Breast epithelium (tissue), 4 donors: ENCODE measurements at regions not wholly inside any gene's neighbourhood (a gene's known extent, or its start where the extent isn't known, plus 50 kb on each side); places are given as distances from the start of the nearest gene placed in this dataset.
A peak's percentile ranks its signal among the peaks of the same experiment; 100 is the strongest.

Source experiments
- DNase-seq, 2 donors: peaks; one replicate each; pipeline ENCODE4 v3.0.0-alpha.2; 2019; ENCODE audit warnings: low spot score in 2 of 2
- H3K27ac ChIP-seq, 2 donors: fragments of 200-600 bp; sonication (generic) in 1 of 2; one replicate each; pipeline ENCODE4 v1.5.1; 2016 to 2019; ENCODE audit warnings: mild to moderate bottlenecking in 1 of 2
- H3K27me3 ChIP-seq, 2 donors: fragments of 200-600 bp; sonication (generic) in 1 of 2; one replicate each; pipeline versions ENCODE4 v1.5.1 to v1.6.0; 2017 to 2019; ENCODE audit warnings: control low read depth in 1 of 2, mild to moderate bottlenecking in 1 of 2
- H3K36me3 ChIP-seq: fragments of 200-600 bp; one replicate; pipeline ENCODE4 v1.5.1; 2019
- H3K4me1 ChIP-seq, 2 donors: fragments of 200-600 bp; sonication (generic); one replicate each; pipeline ENCODE4 v1.5.1; 2016 to 2019; ENCODE audit warnings: control low read depth in 1 of 2
- H3K4me3 ChIP-seq, 3 donors: fragments of 200-600 bp; sonication (generic); 1 replicate in 2 of 3; 2 replicates in 1 of 3; pipeline ENCODE4 v1.5.1; 2016 to 2019; ENCODE audit warnings: mild to moderate bottlenecking in 3 of 3, moderate library complexity in 2 of 3
- H3K9me3 ChIP-seq, 2 donors: fragments of 200-600 bp; sonication (generic) in 1 of 2; one replicate each; pipeline ENCODE4 v1.5.1; 2016 to 2019; ENCODE audit warnings: control low read depth in 1 of 2
- POLR2A ChIP-seq: fragments of 450-650 bp; IDR thresholded peaks from one replicate; pipeline ENCODE4 v1.6.1; 2016; ENCODE audit warnings: antibody characterized with exemption, mild to moderate bottlenecking, moderate library complexity
- POLR2AphosphoS5 ChIP-seq, 3 donors: sonication (generic); formaldehyde crosslinking; IDR thresholded peaks; one replicate each; pipeline ENCODE4 v1.6.1; 2017; ENCODE audit warnings: antibody characterized with exemption in 3 of 3
- intact Hi-C: fragments of 100-400 bp; cut with DNase I; formaldehyde crosslinking; loops from one replicate; pipeline ENCODE4 v1.15.1; 2023; ENCODE audit warnings: low total_unique reads
- TF ChIP-seq, protein P1 (sequence below), 3 donors: fragments of 450-650 bp; IDR thresholded peaks; one replicate each; pipeline ENCODE4 v1.5.1; 2016 to 2017; ENCODE audit warnings: antibody characterized with exemption in 3 of 3, mild to moderate bottlenecking in 3 of 3, moderate library complexity in 3 of 3

DNA sequence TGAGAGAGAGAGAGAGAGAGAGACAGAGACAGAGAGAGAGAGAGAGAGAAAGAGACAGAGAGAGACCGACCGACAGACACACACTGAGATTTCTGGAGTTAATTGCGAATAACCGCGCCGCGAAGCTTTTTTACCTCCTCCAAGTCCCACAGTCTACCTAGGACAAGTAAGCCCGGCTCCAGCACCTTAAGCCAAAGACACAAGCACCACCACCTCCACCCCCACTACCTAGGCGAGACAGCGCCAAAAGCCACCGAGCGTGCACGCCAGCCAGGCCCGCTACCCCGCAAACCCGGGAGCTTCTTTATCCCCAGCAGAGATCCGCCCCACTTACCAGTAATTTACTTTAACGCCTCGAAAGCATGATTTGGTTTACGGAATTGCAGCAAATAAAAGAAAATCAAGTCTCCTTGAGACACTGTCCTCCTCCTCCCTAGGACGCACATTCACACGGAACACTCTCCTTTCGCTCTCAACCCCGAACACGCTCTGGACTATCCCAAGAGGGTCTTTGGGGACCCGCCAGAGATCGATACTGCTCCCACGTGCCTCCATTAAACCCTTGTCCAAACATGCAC, 649.6 kb upstream of the DIPK2B start:
- Histone ChIP-seq H3K9me3 (no peaks in the 10 kb centered on the region), H3K4me3 (peak overlapping the region; percentile 48 to 71 (median 63)), H3K4me1 (no peaks in the 10 kb centered on the region), H3K36me3 (no peaks in the 10 kb centered on the region), H3K27me3 (peaks cover 0 to 48% of the 10 kb centered on the region in 2 donors), H3K27ac (peak overlapping the region; percentile 42 to 57)
- DNase-seq, result no peak
- TF ChIP-seq, protein P1, sequence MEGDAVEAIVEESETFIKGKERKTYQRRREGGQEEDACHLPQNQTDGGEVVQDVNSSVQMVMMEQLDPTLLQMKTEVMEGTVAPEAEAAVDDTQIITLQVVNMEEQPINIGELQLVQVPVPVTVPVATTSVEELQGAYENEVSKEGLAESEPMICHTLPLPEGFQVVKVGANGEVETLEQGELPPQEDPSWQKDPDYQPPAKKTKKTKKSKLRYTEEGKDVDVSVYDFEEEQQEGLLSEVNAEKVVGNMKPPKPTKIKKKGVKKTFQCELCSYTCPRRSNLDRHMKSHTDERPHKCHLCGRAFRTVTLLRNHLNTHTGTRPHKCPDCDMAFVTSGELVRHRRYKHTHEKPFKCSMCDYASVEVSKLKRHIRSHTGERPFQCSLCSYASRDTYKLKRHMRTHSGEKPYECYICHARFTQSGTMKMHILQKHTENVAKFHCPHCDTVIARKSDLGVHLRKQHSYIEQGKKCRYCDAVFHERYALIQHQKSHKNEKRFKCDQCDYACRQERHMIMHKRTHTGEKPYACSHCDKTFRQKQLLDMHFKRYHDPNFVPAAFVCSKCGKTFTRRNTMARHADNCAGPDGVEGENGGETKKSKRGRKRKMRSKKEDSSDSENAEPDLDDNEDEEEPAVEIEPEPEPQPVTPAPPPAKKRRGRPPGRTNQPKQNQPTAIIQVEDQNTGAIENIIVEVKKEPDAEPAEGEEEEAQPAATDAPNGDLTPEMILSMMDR (IDR thresholded peaks at IDR 0.05), result no peak
- TF ChIP-seq POLR2A (no peak), POLR2AphosphoS5 (IDR thresholded peaks at IDR 0.05) (no peak)
- intact Hi-C loops, result no loop called here

DNA sequence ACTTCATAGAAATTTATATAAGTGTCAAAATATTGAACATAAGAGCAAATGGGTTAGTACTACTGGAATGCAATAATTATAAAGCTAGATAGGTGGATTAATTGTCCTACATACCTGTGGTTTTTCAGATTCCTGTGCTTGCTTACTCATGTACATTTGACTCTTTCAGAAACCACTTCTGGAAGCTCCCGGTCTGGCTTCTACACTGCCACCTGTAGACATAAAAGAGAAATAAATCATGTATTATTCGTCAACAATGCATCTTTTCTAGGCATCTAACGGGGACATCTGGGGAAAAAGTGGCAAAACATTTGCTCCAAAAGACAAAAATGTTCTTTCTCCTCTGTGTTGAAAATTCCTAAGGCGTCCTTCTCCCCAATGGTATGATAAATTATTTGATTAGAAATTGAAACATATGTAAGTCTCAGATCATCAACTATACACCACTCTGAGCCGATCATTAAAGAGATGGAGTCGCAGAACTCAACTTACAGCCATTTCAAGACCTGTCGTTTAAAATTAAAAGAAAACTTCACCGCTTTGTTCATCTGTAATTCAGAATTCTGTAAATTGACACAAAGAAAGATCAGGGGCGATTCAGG, 648.7 kb upstream of the DIPK2B start:
- no peak for DNase-seq

DNA sequence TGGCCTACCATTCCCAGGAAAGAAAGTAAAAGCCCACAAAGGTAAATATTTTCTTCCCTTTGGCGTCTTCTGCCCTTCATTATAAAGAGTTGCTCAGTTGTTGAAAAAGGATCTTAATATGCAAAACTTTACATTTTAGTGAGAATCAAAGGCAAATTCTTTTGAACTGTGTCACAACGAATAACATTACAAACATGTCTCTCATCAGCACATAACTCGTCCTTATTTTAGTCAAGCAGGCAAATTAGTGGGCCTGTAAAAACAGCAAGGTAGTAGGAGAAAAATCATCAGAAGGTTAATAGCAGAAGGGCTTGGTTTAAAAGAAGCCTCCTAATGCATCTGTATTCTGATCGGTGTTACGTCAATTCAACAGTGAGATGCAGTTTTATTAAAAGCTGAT, 647.3 kb upstream of the DIPK2B start:
- Histone ChIP-seq H3K36me3 (no peaks in the 10 kb centered on the region), H3K9me3 (no peaks in the 10 kb centered on the region), H3K4me3 (no peak overlapping the region), H3K4me1 (no peaks in the 10 kb centered on the region), H3K27ac (no peak overlapping the region), H3K27me3 (peaks cover 0 to 30% of the 10 kb centered on the region in 2 donors)
- DNase-seq, result no peak
- TF ChIP-seq POLR2AphosphoS5 (IDR thresholded peaks at IDR 0.05), result no peak
- TF ChIP-seq, protein P1 (IDR thresholded peaks at IDR 0.05), result no peak
- TF ChIP-seq POLR2A, result no peak
- intact Hi-C loops, result no loop called here

More for the DNA sequence above, 648.7 kb upstream of the DIPK2B start:
- Histone ChIP-seq H3K9me3 (no peaks in the 10 kb centered on the region), H3K27me3 (peaks cover 0 to 39% of the 10 kb centered on the region in 2 donors), H3K27ac (peak overlapping the region in 1 of 2 donors; percentile 25), H3K4me1 (no peaks in the 10 kb centered on the region), H3K36me3 (no peaks in the 10 kb centered on the region), H3K4me3 (peak overlapping the region in 2 of 3 donors; percentile 63 to 71)
- intact Hi-C loops, result no loop called here
- TF ChIP-seq, protein P1 (IDR thresholded peaks at IDR 0.05), result peak in 1 of 3 donors; percentile 30
- TF ChIP-seq POLR2A, result no peak

DNA sequence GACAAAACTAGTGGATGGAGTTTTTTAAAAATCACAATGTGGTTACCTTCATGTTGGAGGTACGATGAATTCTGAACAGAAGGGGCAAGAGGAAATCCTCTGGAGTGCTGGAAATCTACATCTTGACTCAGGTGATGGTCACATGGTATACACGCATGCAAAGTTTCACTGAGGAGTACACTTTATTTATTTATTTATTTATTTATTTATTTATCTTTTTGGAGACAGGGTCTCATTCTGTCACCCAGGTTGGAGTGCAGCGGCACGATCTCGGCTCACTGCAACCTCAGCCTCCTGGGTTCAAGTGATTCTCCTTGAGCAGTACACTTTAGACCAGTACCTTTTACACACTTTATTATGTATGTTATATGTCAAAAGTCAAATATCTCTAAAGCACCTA, 645.7 kb upstream of the DIPK2B start:
- peaks cover 0 to 25% of the 10 kb centered on the region in 2 donors for H3K27me3 ChIP-seq
- TF ChIP-seq POLR2A (no peak), POLR2AphosphoS5 (IDR thresholded peaks at IDR 0.05) (no peak)
- TF ChIP-seq, protein P1 (IDR thresholded peaks at IDR 0.05), result no peak
- H3K27ac ChIP-seq, result no peak overlapping the region
- H3K36me3 ChIP-seq, result no peaks in the 10 kb centered on the region
- intact Hi-C loops, result no loop called here
- DNase-seq, result no peak
- no peaks in the 10 kb centered on the region for H3K4me1 ChIP-seq
- H3K9me3 ChIP-seq, result no peaks in the 10 kb centered on the region
- H3K4me3 ChIP-seq, result no peak overlapping the region

DNA sequence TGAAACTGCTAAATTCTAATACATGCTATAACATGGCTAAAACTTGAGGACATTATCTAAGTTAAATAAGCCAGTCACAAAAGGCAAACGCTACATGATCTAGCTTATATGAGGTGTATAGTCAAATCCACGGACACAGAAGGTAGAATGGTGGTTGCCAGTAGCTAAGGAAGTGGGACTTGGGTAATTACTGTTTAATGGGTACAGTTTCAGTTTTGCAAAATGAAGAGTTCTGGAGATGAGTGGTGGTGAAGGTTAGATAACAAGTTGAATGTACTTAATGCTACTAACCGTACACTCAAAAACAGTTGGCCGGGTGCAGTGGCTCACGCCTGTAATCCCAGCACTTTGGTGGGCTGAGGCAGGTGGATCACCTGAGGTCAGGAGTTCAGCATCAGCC, 644.5 kb upstream of the DIPK2B start:
- H3K9me3 ChIP-seq, result no peaks in the 10 kb centered on the region
- H3K36me3 ChIP-seq, result no peaks in the 10 kb centered on the region
- no peak overlapping the region for H3K27ac ChIP-seq
- intact Hi-C loops, result no loop called here
- peaks cover 0 to 13% of the 10 kb centered on the region in 2 donors for H3K27me3 ChIP-seq
- DNase-seq, result no peak
- no peaks in the 10 kb centered on the region for H3K4me1 ChIP-seq
- H3K4me3 ChIP-seq, result no peak overlapping the region
- TF ChIP-seq POLR2AphosphoS5 (IDR thresholded peaks at IDR 0.05) (no peak), POLR2A (no peak)
- TF ChIP-seq, protein P1 (IDR thresholded peaks at IDR 0.05), result no peak
